Neural progenitor cell (in vitro differentiated cells): ENCODE measurements at regions not wholly inside any gene's neighbourhood (a gene's known extent, or its start where the extent isn't known, plus 50 kb on each side); places are given as distances from the start of the nearest gene placed in this dataset.

ENCODE experiments used
- DNase-seq: peaks from one replicate; pipeline ENCODE4 v3.0.0-alpha.2; 2016; ENCODE audit warnings: low spot score
- H2AFZ ChIP-seq: fragments of 200-600 bp; sonication (generic); replicated peaks from 2 replicates; pipeline ENCODE4 v1.6.1; 2016; ENCODE audit warnings: antibody characterized with exemption
- H3F3A ChIP-seq: fragments of 200-600 bp; sonication (generic); 2 replicates; pipeline ENCODE4 v1.6.1; 2016; ENCODE audit warnings: antibody characterized with exemption, low read depth
- H3K27ac ChIP-seq: fragments of 200-600 bp; sonication (generic); 2 replicates; pipeline ENCODE4 v1.5.1; 2016; ENCODE audit warnings: mild to moderate bottlenecking
- H3K27me3 ChIP-seq: fragments of 200-600 bp; sonication (generic); 2 replicates; pipeline ENCODE4 v1.6.1; 2016; ENCODE audit warnings: mild to moderate bottlenecking, moderate library complexity
- H3K36me3 ChIP-seq: fragments of 200-600 bp; sonication (generic); 2 replicates; pipeline ENCODE4 v1.5.1; 2016
- H3K4me1 ChIP-seq: fragments of 200-600 bp; sonication (generic); 2 replicates; pipeline ENCODE4 v1.6.1; 2016; ENCODE audit warnings: mixed run types
- H3K4me2 ChIP-seq: fragments of 200-600 bp; sonication (generic); 2 replicates; pipeline ENCODE4 v1.6.1; 2016
- H3K4me3 ChIP-seq: fragments of 200-600 bp; sonication (generic); 2 replicates; pipeline ENCODE4 v1.5.1; 2016
- H3K79me2 ChIP-seq: fragments of 200-600 bp; sonication (generic); 2 replicates; pipeline ENCODE4 v1.6.1; 2016; ENCODE audit warnings: low read depth
- H3K9ac ChIP-seq: fragments of 200-600 bp; sonication (generic); 2 replicates; pipeline ENCODE4 v1.6.1; 2016
- H3K9me3 ChIP-seq: fragments of 200-600 bp; sonication (generic); 2 replicates; pipeline ENCODE4 v1.5.1; 2016; ENCODE audit warnings: low read depth
- H4K20me1 ChIP-seq: fragments of 200-600 bp; sonication (generic); 2 replicates; pipeline ENCODE4 v1.6.1; 2016; ENCODE audit warnings: low read depth
- H3K27ac Mint-ChIP-seq: 3 replicates; pipeline ENCODE4 v1.8.0; 2021; ENCODE audit warnings: mixed read lengths
- H3K27me3 Mint-ChIP-seq: 2 replicates; pipeline ENCODE4 v1.8.0; 2022; ENCODE audit warnings: low read depth, mild to moderate bottlenecking, inconsistent platforms, moderate library complexity, mixed read lengths; ENCODE audit not compliant: insufficient read depth
- H3K36me3 Mint-ChIP-seq: 3 replicates; pipeline ENCODE4 v1.8.0; 2021; ENCODE audit warnings: mixed read lengths
- H3K4me1 Mint-ChIP-seq: 3 replicates; pipeline ENCODE4 v1.8.0; 2021; ENCODE audit warnings: mixed read lengths
- H3K4me3 Mint-ChIP-seq: 3 replicates; pipeline ENCODE4 v1.8.0; 2021; ENCODE audit warnings: mild to moderate bottlenecking, moderate library complexity, mixed read lengths
- H3K9me3 Mint-ChIP-seq: 3 replicates; pipeline ENCODE4 v1.8.0; 2020; ENCODE audit warnings: mixed read lengths
- EZH2 ChIP-seq: fragments of 200-600 bp; sonication (generic); IDR thresholded peaks from 2 replicates; pipeline ENCODE4 v1.6.1; 2017; ENCODE audit warnings: antibody characterized with exemption, mild to moderate bottlenecking, moderate library complexity
- EZH2phosphoT487 ChIP-seq: fragments of 200-600 bp; sonication (generic); IDR thresholded peaks from 2 replicates; pipeline ENCODE4 v1.6.1; 2017; ENCODE audit warnings: antibody characterized with exemption
- TF ChIP-seq, protein P1 (sequence below): fragments of 200-600 bp; sonication (generic); IDR thresholded peaks from 2 replicates; pipeline ENCODE4 v1.5.1; 2017; ENCODE audit warnings: antibody characterized with exemption, mild to moderate bottlenecking

DNA sequence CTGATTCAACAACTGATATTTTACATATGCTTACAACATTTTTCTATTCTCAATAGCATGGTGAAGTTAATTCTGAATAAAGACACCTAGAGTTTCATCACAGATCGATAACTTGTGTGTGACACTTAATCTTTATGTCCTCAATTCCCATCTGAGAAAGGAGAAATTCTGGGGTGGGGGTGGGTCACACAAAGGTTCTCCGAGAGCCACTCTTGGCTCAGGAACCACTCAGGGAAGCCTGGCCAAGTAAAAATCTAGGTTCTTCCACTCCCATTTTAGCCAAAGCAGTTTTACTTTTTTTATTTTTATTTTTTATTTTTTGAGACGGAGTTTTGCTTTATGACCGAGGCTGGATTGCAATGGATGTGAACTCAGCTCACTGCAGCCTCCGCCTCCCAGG lies 111.0 kb upstream of the TBL1XR1 start:
- H3K79me2 ChIP-seq, result no peaks in the 10 kb centered on the region

DNA sequence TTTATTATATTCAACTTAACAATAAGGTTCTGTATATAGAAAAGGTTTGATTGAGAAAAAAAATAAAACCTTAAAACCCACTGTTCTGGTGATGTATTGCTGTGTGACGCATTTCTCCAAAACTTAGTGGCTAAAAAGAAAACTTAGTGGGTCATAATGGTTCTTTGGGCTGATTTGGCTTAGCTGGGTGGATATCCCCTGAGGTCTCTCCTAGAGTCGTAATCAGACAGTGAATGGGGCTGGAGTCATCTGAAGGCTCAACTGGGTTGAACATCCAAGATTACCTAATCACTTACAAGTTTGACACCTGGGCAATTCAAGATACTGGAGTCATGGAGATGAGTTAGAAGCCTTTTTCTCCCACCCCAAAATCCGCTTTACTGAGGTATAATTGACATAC lies 111.6 kb upstream of the TBL1XR1 start:
- no peak for DNase-seq
- H3K4me1 ChIP-seq, result no peaks in the 10 kb centered on the region
- Mint-ChIP-seq H3K9me3 (peaks cover 19% of the 10 kb centered on the region), H3K36me3 (peaks cover 2% of the 10 kb centered on the region), H3K4me1 (no peaks in the 10 kb centered on the region), H3K27ac (no peak overlapping the region), H3K27me3 (no peaks in the 10 kb centered on the region), H3K4me3 (no peak overlapping the region)
- H3K27ac ChIP-seq, result no peak overlapping the region
- no peaks in the 10 kb centered on the region for H3K79me2 ChIP-seq
- no peak overlapping the region for H3K4me3 ChIP-seq
- H3K9ac ChIP-seq, result no peak overlapping the region
- no peaks in the 10 kb centered on the region for H3K27me3 ChIP-seq
- H3F3A ChIP-seq, result no peaks in the 10 kb centered on the region
- no peak overlapping the region for H3K4me2 ChIP-seq
- no peaks in the 10 kb centered on the region for H3K9me3 ChIP-seq
- no peak overlapping the region for H2AFZ ChIP-seq
- no peaks in the 10 kb centered on the region for H4K20me1 ChIP-seq
- H3K36me3 ChIP-seq, result peaks cover 4% of the 10 kb centered on the region
- TF ChIP-seq EZH2, result no peak
- TF ChIP-seq, protein P1, sequence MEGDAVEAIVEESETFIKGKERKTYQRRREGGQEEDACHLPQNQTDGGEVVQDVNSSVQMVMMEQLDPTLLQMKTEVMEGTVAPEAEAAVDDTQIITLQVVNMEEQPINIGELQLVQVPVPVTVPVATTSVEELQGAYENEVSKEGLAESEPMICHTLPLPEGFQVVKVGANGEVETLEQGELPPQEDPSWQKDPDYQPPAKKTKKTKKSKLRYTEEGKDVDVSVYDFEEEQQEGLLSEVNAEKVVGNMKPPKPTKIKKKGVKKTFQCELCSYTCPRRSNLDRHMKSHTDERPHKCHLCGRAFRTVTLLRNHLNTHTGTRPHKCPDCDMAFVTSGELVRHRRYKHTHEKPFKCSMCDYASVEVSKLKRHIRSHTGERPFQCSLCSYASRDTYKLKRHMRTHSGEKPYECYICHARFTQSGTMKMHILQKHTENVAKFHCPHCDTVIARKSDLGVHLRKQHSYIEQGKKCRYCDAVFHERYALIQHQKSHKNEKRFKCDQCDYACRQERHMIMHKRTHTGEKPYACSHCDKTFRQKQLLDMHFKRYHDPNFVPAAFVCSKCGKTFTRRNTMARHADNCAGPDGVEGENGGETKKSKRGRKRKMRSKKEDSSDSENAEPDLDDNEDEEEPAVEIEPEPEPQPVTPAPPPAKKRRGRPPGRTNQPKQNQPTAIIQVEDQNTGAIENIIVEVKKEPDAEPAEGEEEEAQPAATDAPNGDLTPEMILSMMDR, result no peak
- TF ChIP-seq EZH2phosphoT487, result no peak

More for the DNA sequence above, 111.0 kb upstream of the TBL1XR1 start:
- Histone ChIP-seq H3K4me2 (no peak overlapping the region), H4K20me1 (no peaks in the 10 kb centered on the region), H3K4me3 (no peak overlapping the region), H3K36me3 (peaks cover 4% of the 10 kb centered on the region), H3K4me1 (no peaks in the 10 kb centered on the region), H3K9me3 (no peaks in the 10 kb centered on the region), H3K27me3 (no peaks in the 10 kb centered on the region), H3K27ac (no peak overlapping the region), H3K9ac (no peak overlapping the region), H3F3A (no peaks in the 10 kb centered on the region), H2AFZ (no peak overlapping the region)
- Mint-ChIP-seq H3K9me3 (peaks cover 15% of the 10 kb centered on the region), H3K27me3 (no peaks in the 10 kb centered on the region), H3K4me3 (no peak overlapping the region), H3K36me3 (peaks cover 2% of the 10 kb centered on the region), H3K4me1 (no peaks in the 10 kb centered on the region), H3K27ac (no peak overlapping the region)
- TF ChIP-seq EZH2, result no peak
- TF ChIP-seq, protein P1, result no peak
- TF ChIP-seq EZH2phosphoT487, result no peak
- DNase-seq, result no peak

DNA sequence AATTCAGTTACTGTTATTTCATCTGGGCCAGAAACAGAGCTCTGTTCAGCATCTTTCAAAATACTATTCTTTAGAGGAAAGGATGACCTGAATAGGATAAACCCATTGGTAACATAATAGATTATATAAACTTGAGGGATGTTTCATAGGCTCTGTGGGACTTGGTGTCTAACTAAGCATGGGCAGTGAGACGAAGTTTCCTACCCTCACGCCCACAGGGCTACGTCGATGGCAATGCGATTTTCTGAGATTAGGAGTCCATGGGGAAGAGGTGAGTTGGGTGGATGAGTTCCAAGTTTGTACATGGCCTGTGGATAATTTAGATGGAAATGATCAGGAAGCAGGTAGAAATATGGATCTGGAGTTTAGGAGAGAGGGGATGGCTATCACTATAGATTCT lies 115.2 kb upstream of the TBL1XR1 start:
- no peak overlapping the region for H3K9ac ChIP-seq
- H3K4me1 Mint-ChIP-seq, result no peaks in the 10 kb centered on the region
- H3K9me3 ChIP-seq, result no peaks in the 10 kb centered on the region
- no peak overlapping the region for H3K27ac ChIP-seq
- H2AFZ ChIP-seq, result no peak overlapping the region
- H3K4me3 Mint-ChIP-seq, result peak overlapping the region; percentile 24
- H3K9me3 Mint-ChIP-seq, result peaks cover 21% of the 10 kb centered on the region
- no peak for TF ChIP-seq EZH2
- no peak for TF ChIP-seq EZH2phosphoT487
- H4K20me1 ChIP-seq, result no peaks in the 10 kb centered on the region
- no peaks in the 10 kb centered on the region for H3F3A ChIP-seq
- H3K27ac Mint-ChIP-seq, result no peak overlapping the region
- H3K36me3 ChIP-seq, result peaks cover 4% of the 10 kb centered on the region
- no peaks in the 10 kb centered on the region for H3K27me3 Mint-ChIP-seq
- no peak for DNase-seq
- no peaks in the 10 kb centered on the region for H3K4me1 ChIP-seq
- no peaks in the 10 kb centered on the region for H3K27me3 ChIP-seq
- H3K36me3 Mint-ChIP-seq, result peaks cover 2% of the 10 kb centered on the region
- H3K79me2 ChIP-seq, result no peaks in the 10 kb centered on the region
- H3K4me3 ChIP-seq, result no peak overlapping the region
- no peak overlapping the region for H3K4me2 ChIP-seq

DNA sequence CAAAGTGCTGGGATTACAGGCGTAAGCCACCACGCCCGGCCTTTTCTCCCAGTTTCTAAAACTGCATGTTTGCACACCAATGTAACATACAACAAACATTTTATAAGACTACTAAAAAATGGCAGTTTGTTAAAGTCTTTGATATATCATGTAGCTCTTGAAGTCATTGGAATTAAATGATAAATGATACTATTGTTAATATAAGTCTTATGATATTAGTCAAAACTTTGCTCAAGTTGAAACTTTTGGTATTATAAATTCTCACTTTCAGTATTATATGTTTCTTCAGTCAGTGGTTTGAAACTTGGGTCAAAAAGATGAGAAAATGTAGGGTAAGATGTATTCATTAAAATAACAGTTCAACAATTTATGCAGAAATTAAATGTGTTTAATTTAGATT lies 117.6 kb upstream of the TBL1XR1 start:
- H3K27ac ChIP-seq, result no peak overlapping the region
- TF ChIP-seq, protein P1, result no peak
- H3K4me1 ChIP-seq, result no peaks in the 10 kb centered on the region
- Mint-ChIP-seq H3K27ac (no peak overlapping the region), H3K4me3 (no peak overlapping the region), H3K4me1 (no peaks in the 10 kb centered on the region), H3K9me3 (peaks cover 24% of the 10 kb centered on the region), H3K27me3 (peaks cover 3% of the 10 kb centered on the region), H3K36me3 (peaks cover 5% of the 10 kb centered on the region)
- H3K9me3 ChIP-seq, result no peaks in the 10 kb centered on the region
- no peaks in the 10 kb centered on the region for H3F3A ChIP-seq
- H3K79me2 ChIP-seq, result no peaks in the 10 kb centered on the region
- no peak overlapping the region for H3K4me3 ChIP-seq
- H4K20me1 ChIP-seq, result no peaks in the 10 kb centered on the region
- DNase-seq, result no peak
- no peak overlapping the region for H3K4me2 ChIP-seq
- H2AFZ ChIP-seq, result no peak overlapping the region
- peaks cover 4% of the 10 kb centered on the region for H3K36me3 ChIP-seq
- H3K27me3 ChIP-seq, result no peaks in the 10 kb centered on the region
- no peak overlapping the region for H3K9ac ChIP-seq
